K562 (cell line): ENCODE measurements at regions not wholly inside any gene's neighbourhood (a gene's known extent, or its start where the extent isn't known, plus 50 kb on each side); places are given as distances from the start of the nearest gene placed in this dataset.

Experiments used
- ATF7 ChIP-seq: fragments of 450-650 bp; IDR thresholded peaks from 2 replicates; pipeline ENCODE4 v1.7.1; 2014; ENCODE audit warnings: mild to moderate bottlenecking, moderate library complexity
- BCL6 ChIP-seq: fragments of 250-450 bp; sonication (Bioruptor Pico); IDR thresholded peaks from 2 replicates; pipeline ENCODE4 v1.4.0; 2020
- CEBPB ChIP-seq: fragments of 450-650 bp; IDR thresholded peaks from 2 replicates; pipeline ENCODE4 v1.6.1; 2016; ENCODE audit warnings: missing genetic modification characterization, missing compliant biosample characterization
- CHD2 ChIP-seq: IDR thresholded peaks from 2 replicates; pipeline ENCODE4 v1.6.1; 2011; ENCODE audit warnings: low read depth, low read length
- E2F6 ChIP-seq, 2 experiments: IDR thresholded peaks; 2 replicates each; pipeline ENCODE4 v1.6.1; 2011; ENCODE audit warnings: borderline replicate concordance in 1 of 2, control low read depth in 1 of 2, low read depth in 1 of 2, low read length in 1 of 2, mild to moderate bottlenecking in 1 of 2, mixed read lengths in 1 of 2, moderate library complexity in 1 of 2; ENCODE audit not compliant: insufficient read depth in 1 of 2, insufficient read length in 1 of 2, poor library complexity in 1 of 2, severe bottlenecking in 1 of 2; ENCODE audit errors: extremely low read depth in 1 of 2
- ELK1 ChIP-seq: sonication (generic); formaldehyde crosslinking; IDR thresholded peaks from 2 replicates; pipeline ENCODE4 v1.8.1; 2022; ENCODE audit warnings: missing genetic modification reagents
- FIP1L1 ChIP-seq: fragments of 200-400 bp; formaldehyde crosslinking; IDR thresholded peaks from 2 replicates; pipeline ENCODE4 v1.6.1; 2018; ENCODE audit warnings: mild to moderate bottlenecking, low read depth, low read length; ENCODE audit not compliant: poor library complexity, severe bottlenecking
- GMEB1 ChIP-seq: fragments of 250-450 bp; sonication (Bioruptor Pico); IDR thresholded peaks from 2 replicates; pipeline ENCODE4 v1.4.0; 2020; ENCODE audit warnings: mild to moderate bottlenecking
- HSF4 ChIP-seq: fragments of 250-450 bp; sonication (Bioruptor Pico); IDR thresholded peaks from 2 replicates; pipeline ENCODE4 v2.1.2; 2022; ENCODE audit warnings: mild to moderate bottlenecking, moderate library complexity, borderline replicate concordance
- NRF1 ChIP-seq, 2 experiments: fragments of 450-650 bp; IDR thresholded peaks in 1 of 2; conservative IDR thresholded peaks in 1 of 2; 2 replicates each; pipeline ENCODE4 v1.6.1; 2014; ENCODE audit warnings: mild to moderate bottlenecking in 2 of 2
- OTX1 ChIP-seq: fragments of 450-650 bp; formaldehyde crosslinking; IDR thresholded peaks from 2 replicates; pipeline ENCODE4 v1.4.0; 2022; ENCODE audit warnings: mild to moderate bottlenecking
- TOE1 ChIP-seq, 2 experiments: fragments of 450-650 bp in 1 of 2; sonication (generic) in 1 of 2; formaldehyde crosslinking in 1 of 2; IDR thresholded peaks; 2 replicates each; pipeline versions ENCODE4 v1.7.1 to v1.8.0; 2016 to 2022; ENCODE audit warnings: borderline replicate concordance in 2 of 2, mild to moderate bottlenecking in 2 of 2, antibody characterized with exemption in 1 of 2, inconsistent platforms in 1 of 2, low read depth in 1 of 2, missing genetic modification reagents in 1 of 2, moderate library complexity in 1 of 2
- TRIM28 ChIP-seq: fragments of 450-650 bp; IDR thresholded peaks from 2 replicates; pipeline ENCODE4 v1.6.1; 2017
- ZNF263 ChIP-seq: sonication (generic); formaldehyde crosslinking; IDR thresholded peaks from 2 replicates; pipeline ENCODE4 v1.8.0; 2022; ENCODE audit warnings: mild to moderate bottlenecking, missing genetic modification reagents, borderline replicate concordance

GRCh38 chr3:88912294-88912877, 195.0 kb upstream of the EPHA3 start:
- TF ChIP-seq HSF4 = no peak
- no peak for TF ChIP-seq NRF1 (conservative IDR thresholded peaks at IDR 0.05 in 1 of 2, IDR thresholded peaks at IDR 0.05 in 1 of 2)
- TF ChIP-seq OTX1 = no peak
- no peak for TF ChIP-seq BCL6 (CRISPR knock-in tag)
- no peak for TF ChIP-seq TRIM28
- TF ChIP-seq ZNF263 (CRISPR knock-in tag) = no peak
- no peak for TF ChIP-seq GMEB1
- TF ChIP-seq CHD2 = no peak
- no peak for TF ChIP-seq ELK1 (CRISPR knock-in tag)
- no peak for TF ChIP-seq FIP1L1
- no peak for TF ChIP-seq E2F6 (IDR thresholded peaks at IDR 0.05; ENCODE audit: borderline replicate concordance in 1 of 2, extremely low read depth in 1 of 2, insufficient read depth in 1 of 2, insufficient read length in 1 of 2, low read depth in 1 of 2, low read length in 1 of 2, poor library complexity in 1 of 2, severe bottlenecking in 1 of 2)
- TF ChIP-seq ATF7 = no peak
- no peak for TF ChIP-seq CEBPB (tag)
- no peak for TF ChIP-seq TOE1 (IDR thresholded peaks at IDR 0.05; ENCODE audit: borderline replicate concordance)
- TF ChIP-seq TOE1 (CRISPR knock-in tag; IDR thresholded peaks at IDR 0.05; ENCODE audit: borderline replicate concordance, low read depth) = no peak
